ENCODE measurements at regions not wholly inside any gene's neighbourhood (a gene's known extent, or its start where the extent isn't known, plus 50 kb on each side); places are given as distances from the start of the nearest gene placed in this dataset.
"Not testable (repeated sequence)": the region's sequence is repeated elsewhere in the genome, so short reads cannot be mapped to it uniquely, and the experiment has no call there.

DNA sequence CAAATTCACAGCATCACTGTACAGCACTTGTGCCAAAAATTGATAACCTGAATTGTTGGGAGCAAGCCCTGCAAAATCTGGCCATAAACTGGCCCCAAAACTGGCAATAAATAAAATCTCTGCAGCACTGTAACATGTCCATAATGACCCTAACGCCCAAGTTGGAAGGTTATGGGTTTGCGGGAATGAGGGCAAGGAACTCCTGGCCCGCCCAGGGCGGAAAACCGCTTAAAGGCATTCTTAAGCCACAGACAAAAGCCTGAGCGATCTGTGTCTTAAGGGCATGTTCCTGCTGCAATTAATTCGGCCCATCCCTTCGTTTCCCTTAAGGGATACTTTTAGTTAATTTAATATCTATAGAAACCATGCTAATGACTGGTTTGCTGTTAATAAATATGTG, 690.1 kb upstream of the EPHA5 start:
- not testable (repeated sequence) for DNase-seq

DNA sequence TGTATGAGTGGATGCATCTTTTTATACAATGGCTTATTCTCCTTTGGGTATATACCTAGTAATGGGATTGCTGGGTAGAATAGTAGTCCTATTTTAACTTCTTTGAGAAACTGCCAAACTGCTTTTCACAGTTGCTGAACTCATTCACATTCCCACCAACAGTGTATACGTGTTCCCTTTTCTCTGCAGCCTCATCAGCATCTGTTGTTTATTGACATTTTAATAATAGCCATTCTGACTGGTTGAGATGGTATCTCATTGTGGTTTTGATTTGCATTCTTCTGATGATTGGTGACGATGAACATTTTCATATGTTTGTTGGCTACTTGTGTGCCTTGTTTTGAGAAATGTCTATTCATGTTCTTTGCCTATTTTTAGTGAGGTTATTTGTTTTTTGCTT, 687.0 kb upstream of the EPHA5 start:
- peak; percentile 89 for DNase-seq

DNA sequence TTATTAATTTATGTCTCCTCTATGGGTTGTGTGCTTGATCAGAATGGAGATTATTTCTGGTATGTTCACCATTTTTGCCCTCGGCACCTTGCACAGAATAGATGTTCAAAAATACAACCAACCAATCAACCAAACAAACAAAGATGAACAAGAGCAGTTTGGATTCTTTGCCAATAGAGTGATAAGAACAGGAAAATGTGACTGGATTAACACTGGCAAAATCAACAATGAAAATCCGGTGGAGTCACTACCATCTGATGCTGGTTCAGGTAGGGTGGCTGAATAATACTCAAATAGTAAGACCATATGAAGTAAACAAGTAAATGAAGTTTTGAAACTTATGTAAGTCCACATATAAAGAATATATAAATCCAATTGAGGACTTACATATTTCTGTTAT, 685.0 kb upstream of the EPHA5 start:
- no peak for DNase-seq

DNA sequence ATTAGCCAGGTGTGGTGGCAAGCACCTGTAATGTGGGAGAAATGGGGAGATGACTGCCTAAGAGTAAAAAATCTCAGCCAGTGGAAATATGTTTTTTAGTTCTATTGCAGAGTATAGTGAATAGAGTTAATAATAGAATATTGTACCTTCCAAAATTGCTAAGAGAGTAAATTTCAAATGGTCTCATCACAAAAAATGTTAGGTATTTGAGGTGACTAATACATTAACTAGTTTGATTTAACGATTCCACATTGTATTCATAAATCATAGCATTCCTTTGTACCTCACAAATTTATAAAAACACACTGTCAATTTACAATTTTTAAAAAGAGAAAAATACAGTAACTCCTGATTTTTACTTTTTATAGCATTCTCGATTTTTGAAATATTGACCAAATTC, 681.5 kb upstream of the EPHA5 start:
- DNase-seq = peak; percentile 52

DNA sequence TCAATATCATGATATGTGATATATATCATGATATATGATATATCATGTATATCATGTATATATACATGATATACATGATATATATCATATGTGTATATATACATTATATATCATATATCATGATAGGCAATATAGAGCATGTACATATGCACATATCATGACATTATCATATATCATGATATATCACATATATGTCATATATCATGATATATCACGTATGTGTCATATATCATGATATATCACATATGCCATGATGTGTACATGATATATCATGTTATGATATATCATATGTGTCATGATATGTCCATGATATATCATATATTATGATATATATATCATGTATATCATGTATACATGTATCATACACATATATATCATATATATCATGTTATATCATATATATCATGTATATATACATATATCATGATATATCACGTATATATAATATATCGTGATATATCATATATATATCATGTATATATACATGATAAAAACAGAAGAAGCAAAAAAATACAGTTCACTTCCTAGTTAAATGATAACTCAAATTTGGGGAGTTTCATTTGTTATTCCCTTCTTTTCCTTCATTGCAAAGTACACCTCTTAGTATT, 670.1 kb upstream of the EPHA5 start:
- no peak for DNase-seq

DNA sequence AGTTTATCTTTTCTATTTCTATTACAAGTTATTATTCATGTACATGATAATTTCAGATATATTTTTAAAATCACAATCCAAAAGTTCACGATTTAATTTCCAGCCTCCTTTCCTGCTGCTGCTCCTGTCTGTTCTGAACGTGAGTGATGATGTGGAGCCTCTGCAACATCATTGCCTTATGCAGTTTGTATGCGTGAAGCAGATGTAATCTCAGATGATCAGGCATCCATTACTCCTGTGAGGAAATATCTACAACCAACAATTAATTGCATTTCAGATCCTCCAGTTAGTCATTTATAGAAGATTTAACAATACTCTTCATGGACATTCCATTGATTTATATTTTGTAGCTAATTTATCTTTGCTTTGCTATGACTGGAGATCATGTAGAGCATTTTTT, 668.7 kb upstream of the EPHA5 start:
- DNase-seq = no peak

DNA sequence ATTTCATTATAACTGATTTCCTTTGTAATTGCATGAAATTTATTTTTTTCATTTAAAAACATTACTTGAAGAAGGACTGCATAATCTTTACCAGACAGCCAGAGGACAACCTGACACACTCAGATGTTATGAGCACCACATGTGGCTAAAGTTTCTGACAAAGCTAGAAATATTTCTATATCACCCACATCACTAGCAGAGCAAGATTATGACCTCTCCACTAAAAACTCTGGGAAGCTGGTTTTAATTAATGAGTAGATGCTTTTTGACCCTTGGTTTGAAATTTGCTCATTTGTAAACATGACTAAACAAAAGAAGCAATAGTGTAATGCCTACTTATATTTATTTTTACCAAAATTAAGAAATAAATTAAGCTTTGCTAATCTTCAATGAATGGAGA, 661.5 kb upstream of the EPHA5 start:
- peak; percentile 73 for DNase-seq

DNA sequence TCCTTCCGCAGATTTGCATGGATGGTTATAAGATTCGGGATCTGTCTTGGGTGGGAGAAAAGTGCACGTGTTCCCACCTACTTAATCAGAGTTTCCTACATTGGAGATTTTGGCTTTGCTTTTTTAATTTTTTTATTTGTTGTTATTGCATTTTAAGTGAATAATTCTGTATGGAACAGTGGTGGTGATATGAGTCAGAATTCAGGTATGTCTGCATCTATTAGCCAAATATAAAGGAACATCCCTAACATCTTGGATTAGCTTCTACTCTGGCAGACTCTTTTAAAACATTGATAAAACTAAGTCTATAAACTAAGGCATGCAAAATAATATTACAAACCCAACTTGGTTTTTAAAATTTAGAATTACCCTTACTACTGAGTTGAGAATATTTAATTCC, 659.8 kb upstream of the EPHA5 start:
- peak; percentile 39 for DNase-seq

DNA sequence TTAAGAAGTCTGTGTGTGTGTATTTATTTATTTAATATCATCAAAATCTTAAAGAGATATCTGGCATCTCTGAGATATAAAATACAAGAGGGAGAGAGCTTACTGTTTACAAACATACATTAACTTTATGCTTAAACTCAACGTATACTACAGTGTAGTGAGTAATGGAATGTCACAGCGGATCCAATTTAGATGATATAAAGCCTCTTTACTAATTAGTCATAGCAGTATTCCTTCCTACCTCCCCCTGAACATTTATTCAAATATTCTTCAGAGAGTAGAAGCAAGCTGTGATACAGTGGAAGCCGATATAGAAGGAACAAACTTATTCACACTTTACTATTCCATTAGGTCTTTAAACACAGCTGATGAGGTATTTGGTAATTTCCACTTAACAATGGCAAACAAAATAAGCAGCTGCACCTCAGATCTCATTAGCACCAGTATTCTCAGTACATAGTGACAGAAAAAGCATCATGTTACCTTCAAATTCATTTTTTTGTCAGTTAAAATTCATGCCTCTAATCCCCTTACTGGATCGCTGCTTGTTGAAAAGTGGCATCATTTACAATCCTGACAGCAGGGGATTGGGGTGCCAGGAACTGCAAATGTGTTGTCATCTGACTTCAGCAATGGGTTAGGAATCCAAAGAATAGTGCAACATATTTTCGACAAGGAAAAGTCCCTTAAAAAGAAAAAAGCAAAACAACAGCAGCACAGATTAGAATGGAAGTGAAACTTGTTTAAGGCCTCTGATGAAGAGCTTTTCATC, 658.7 kb upstream of the EPHA5 start:
- peak; percentile 48 for DNase-seq

DNA sequence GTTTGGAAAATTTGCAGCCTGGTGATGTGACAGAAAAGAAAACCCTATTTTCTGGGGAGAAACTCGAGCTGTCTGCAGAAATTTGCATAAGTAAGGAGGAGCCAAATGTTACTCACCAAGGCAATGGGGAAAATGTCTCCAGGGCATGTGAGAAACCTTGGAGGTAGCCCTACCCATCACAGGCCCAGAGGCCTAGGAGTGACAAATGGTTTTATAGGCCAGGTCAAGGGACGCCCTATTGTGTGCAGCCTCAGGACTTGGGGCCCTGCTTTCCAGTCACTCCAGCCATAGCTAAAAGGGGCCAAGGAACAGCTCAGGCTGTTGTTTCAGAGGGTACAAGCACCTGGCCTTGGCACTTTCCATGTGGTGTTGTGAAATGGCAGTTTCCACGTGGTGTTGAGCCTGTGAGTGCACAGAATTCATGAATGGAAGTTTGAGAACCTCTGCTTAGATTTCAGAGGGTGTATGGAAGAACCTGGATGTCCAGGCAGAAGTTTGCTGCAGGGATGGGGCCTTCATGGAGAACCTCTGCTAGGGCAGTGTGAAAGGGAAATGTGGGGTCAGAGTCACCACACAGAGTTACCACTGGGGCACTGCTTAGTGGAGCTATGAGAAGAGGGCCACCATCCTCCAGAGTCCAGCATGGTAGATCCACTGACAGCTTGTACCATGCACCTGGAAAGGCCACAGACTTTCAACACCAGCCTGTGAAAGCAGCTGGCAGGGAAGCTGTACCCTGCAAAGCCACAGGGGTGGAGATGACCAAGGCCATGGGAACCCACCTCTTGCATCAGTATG, 637.6 kb upstream of the EPHA5 start:
- DNase-seq = no peak

DNA sequence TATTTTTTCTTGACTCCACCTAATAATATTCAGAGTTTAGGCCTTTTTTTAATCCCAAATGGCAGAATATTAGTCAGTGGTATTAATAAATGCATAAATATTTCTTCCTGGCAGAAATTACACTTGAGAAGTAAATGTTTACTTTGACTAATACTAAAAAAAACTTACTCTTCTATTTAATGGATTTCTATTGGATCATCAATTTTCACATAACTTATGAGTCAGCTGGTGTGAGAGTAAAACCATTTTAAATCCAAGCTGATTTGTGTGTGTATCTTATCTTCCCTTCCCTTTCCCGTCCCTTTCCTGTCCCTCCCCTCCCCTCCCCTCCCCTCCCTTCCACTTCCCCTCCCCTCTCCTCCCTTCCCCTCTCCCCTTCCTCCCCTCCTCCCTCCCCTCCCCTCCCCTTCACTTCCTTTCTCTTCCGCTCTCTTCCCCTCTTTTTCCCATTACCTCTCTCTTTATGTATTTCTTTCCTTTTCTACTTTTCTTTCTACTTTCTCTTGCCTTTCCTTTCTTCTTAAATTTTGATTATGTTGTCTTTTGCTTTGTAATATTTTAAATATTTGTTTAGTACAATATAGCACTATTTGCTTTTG, 630.1 kb upstream of the EPHA5 start:
- peak; percentile 24 for DNase-seq

DNA sequence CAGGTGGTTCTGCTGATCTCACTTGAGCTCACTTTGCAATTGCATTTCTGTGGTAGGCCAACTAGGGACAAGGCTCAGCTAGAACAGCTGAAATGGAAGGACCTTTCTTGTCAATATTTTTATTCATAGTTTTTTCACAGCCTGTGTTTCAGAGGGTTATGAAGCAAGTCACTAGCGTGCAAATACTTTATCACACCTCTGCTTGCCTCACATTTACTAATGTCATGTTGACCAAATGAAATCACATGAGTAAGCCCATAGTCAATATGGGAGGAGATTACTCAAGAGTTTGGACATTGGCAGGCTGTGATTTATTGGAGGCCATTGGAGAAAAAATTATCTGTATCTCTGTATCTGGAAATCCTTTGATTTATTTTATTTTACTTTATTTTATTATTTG, 628.3 kb upstream of the EPHA5 start:
- DNase-seq = no peak

DNA sequence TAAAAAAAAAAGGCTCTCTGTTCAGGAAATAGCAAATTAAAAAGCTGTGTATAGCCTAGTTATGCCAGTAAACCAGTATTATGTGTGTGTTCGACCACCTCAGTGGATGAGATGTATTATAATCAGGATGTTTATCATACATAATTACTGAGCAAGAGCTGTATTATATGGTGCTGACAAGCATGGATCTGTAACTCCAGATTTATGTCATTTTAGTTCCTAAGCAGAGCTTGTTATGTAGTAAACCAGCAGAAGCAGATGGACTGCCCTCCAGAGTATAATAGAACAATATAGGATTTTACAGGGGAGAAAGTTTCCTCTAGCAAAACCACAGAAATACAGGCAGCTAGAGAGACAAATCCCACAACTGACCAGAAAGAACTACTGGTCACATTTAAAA, 627.4 kb upstream of the EPHA5 start:
- no peak for DNase-seq

DNA sequence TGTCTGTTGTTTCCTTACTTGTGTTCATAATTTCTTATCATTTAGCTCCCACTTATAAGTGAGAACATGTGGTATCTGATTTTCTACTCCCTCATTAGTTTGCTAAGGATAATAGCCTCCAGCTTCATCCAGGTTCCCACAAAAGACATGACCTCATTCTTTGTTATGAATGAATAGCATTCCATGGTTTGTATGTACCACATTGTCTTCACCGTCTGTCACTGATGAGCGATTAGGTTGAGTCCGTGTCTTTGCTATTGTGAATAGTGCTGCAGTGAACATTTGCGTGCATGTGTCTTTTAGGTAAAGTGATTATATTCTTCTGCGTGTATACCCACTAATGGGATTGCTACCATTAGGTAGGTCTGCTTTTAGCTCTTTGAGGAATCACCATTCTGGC, 624.3 kb upstream of the EPHA5 start:
- peak; percentile 41 for DNase-seq

DNA sequence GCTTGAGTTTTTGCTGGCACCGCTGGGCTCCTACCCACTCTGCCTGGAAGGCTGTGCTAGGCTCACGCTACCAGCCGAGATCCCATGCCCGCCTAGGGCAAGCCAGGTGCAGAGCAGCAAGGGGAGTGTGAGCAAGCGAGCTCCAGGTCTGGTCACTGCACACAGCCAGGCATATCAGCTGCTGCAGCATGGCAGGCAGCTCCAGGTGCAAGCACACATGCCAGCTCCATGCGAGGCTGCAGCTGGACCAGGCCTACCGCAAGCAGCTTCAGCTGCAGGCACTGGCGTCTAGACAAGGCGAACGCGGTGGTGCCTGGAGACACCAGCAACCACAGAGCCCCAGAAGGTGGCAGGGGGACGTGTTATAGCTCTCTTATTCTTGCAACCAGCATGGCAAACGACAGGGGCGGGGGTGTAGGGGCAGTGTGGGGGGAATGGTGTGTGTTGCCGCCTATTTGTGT, 614.7 kb upstream of the EPHA5 start:
- DNase-seq = no peak

DNA sequence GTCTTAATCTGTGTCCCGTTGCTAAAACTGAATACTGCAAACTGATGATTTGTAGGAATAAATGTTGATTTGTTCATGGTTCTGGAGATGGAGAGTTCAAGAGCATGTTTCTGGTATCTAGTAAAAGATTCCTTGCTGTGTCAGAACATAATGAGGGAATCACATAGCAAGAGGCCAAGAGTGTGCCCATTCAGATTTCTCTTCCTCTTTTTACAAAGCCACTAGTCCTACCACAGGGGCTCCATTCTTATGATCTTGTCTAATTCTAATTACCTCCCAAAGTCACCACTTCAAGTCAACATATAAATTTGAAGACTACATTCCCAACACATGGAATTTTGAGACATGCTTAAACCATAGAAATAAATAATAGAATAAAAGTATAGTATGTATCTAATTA, 608.8 kb upstream of the EPHA5 start:
- DNase-seq = no peak

DNA sequence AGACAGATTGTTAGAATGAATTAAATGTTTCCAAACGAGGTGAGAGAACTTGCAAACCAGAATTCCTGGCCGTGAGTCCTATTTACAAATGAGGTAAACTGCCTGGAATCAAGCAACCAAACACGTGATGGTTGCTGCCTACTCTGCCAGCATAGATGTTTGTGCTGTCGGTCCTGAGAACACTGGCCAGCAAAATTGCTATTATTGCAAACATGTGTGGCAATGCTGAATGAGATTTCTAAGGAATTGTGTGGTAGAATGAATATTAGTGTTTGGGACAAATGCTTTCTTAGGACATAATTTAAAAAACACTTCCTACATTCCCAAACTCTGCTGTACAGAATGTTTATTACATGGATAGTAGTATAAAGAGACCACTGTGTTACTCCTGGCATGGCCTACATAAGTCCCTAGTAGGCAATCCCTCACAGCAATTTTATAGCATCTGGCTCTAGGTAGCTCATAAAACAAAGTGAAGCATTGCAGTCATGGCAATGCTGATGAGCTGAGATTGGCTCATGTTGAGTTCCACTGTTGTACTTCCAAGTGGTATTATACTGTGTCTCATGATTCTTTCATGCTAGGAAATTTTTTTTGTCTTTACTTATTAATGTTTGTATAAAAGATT, 605.2 kb upstream of the EPHA5 start:
- peak; percentile 29 for DNase-seq

DNA sequence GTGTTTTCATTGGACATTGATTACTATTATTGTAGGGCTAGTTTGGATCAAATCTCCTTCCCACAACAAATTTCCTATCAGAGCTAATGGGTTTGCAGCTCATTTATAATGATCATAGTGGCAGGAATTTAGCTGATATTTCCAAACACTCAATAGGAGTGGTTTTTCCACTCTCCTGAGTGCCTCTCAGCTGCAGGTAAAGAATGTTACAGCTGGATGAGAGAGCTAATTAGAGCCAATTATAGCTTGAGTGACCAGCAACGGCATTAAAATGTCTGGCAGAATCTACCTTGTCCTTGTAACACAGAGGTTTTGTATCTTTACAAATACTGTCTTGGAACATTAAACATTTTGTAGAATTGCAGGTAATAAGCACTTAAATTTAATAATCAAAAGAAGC, 602.8 kb upstream of the EPHA5 start:
- no peak for DNase-seq

DNA sequence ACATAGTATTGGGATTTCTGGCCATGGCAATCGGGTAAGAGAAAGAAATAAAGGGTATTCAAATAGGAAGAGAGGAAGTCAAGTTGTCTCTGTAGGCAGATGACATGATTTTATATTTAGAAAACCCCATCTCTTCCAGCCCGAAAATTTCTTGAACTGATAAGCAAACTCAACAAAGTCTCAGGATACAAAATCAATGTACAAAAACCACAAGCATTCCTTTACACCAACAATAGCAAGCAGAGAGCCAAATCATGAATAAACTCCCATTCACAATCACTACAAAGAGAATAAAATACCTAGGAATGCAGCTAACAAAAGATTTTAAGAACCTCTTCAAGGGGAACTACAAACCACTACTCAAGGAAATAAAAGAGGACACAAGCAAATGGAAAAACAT, 600.1 kb upstream of the EPHA5 start:
- DNase-seq = not testable (repeated sequence)

DNA sequence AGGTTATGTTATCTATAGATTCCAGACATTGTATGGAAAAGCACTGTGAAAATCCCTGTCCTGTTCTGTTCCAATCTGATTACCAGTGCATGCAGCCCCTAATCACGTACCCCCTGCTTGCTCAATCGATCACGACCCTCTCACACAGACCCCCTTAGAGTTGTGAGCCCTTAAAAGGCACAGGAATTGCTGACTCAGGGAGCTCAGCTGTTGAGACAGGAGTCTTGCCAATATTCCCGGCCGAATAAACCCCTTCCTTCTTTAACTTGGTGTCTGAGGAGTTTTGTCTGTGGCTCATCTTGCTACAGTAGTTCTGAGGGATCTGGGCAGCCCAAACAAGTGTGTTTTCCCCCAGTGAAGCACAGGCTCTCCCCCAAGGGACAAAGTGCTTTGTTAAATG, 596.3 kb upstream of the EPHA5 start:
- DNase-seq = not testable (repeated sequence)

DNA sequence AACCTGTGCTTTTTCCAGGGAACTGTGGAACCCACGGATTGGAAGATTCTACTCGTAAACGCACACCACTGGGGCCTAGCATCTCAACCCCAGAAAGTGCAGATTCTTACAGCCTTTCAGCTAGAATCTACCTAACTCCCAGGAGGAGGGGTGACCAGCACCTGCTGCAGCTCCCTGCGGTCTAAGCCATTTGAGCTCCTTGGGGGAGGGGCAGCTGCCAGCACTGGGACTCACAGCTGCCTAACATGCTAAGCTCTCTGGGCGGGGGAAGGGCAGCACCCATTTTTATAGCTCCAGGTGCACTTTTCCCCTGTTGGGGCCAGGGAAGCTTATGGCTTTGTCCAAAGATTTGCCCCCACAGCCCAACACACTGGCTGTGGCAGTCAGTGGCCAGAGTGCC, 595.7 kb upstream of the EPHA5 start:
- no peak for DNase-seq

DNA sequence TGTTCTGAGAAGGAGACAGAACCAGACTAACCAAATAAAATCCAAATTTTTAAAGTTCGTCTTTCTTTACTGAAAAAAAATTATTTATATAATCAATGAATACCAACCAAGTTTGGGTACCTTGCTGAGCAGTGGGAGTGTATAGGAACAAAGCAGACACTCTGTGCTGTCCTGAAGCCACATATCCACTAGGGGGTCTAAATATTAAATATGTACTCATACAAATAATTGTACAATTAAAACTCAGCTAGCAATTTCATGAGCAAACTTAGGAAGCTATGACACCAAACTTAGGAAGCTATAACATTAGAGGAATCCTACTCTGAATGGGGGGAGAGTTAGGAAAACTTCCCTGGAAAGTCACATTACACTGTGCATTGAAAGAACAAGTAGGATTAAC, 582.0 kb upstream of the EPHA5 start:
- DNase-seq = peak; percentile 16

DNA sequence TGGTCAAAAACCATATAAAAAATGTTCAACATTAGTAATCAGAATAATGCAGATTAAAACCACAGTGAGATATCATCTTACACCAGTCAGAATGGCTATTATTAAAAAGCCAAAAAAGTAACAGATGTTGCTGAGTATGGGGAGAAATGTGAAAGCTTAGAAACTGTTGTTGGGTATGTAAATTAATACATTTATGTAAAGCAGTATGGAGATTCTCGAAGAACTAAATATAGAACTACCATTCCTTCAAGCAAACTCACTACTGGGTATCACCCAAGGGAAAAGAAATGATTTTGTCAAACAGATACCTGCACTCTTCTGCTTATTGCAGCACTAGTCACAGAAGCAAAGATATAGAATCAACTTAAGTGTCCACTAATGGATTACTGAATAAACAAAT, 576.4 kb upstream of the EPHA5 start:
- DNase-seq = peak; percentile 4
